HT1080 (cell line): ENCODE measurements at regions not wholly inside any gene's neighbourhood (a gene's known extent, or its start where the extent isn't known, plus 50 kb on each side); places are given as distances from the start of the nearest gene placed in this dataset.

ENCODE experiments used
- DNase-seq: peaks from one replicate; pipeline ENCODE4 v3.0.0-alpha.2; 2015; ENCODE audit warnings: low read depth

DNA sequence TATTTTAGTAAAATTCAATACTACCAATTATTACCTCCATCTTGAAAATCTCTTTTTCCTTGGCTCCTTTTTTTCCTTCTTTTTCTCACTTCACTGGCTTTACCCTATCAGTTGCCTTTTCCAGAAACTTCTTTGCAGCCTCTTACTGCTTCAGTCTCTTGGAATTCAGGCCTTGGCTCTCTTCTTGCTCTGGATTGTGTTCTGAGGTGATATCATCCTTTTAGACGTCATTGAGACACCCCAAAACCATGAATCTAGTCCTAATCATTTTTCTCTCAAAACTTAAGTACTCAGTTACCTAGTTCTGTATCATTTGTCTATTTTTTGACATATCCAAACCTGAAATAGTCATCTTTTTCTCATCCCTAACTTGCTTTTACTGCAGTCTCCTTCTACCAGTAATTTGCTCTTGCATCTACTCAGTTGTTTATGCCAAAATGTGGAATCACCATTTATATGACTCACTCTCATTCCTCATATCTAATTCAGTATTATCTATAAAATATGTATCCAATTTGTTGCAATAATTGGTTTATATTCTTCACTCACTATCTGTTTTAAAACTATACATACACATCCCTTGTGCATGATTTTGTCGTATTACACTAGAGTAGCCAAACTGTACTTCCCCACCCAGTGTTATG, 703.2 kb upstream of the CCDC54 start:
- DNase-seq = no peak

DNA sequence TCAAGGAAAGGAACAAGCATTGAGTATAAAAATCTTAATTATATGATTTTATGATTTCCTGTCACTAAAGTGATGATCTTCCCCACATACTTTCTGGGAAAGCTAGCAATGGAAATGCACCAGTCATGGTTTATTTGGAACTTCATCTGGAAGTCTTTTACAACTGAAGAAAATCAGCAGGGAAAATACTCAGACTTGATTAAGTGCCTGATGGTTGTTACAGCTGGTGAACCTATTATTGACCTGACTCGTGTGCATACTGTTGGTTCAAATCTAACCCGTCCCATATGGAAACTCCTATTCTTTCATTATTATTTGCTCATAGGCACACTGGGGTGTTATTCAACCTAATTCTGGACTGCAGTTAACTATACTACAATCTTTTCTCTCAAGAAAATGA, 701.8 kb upstream of the CCDC54 start:
- DNase-seq = no peak

DNA sequence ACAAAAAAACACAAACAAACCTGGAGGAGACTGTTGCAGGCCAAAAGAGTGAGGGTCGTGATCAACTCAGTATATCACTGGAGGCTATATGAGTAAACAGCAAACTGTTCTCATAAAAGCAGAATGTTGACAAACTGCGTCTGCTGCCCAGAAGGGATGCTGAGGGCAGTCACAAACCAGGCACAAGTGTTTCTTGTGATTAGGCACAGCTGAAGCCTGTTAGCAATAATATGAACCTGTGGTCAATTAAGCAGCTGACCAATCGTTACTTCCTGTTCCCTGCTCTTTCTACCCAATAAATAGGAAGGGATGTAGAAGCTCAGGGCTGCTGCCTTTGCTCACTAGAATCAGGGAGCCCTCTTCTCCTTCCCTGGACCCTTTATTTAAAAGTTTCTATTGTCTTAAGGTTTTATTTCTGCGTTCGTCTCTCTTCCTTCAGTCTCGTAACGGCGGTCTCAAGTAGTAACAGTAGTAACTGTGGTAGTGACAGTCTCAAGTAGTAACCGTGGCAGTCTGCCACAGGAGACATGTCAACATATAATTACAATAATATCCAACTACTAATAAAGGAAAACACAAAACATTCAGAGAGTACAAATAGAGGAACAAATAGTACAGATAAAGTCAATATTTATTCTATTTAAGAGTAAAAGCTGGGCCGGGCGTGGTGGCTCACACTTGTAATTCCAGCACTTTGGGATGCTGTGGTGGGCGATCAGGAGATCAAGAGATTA, 698.4 kb upstream of the CCDC54 start:
- DNase-seq = no peak

DNA sequence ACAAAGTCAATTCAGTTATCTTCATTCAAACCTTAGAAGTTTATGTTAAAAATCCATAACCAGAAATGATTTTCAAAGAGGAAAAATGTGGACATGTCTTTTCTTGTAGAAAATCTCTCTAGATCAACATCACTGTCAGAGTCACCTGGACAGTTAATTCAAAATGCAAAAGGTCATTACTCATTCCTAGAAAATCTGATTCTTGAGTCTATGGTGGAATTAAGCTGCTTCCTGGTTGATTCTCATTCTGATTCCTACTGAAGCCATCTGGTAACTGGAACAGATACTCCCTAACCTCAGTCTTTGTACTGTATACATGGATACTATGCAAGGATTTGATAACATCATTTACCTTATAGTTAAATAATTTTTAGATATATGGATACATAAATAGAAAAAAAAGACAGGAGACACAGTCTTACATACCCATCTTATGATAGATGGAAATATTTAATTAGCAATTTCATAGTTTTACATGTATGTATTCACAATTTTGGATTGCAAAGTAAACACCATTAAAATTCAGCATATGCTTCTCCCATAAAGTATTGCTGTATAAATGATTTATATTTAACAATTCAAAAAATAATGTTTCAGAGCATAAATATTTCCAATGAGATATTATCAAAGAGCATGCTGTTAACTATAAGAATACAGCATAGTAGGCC, 693.2 kb upstream of the CCDC54 start:
- peak; percentile 39 for DNase-seq

GRCh38 chr3:106685745-106686144, 691.5 kb upstream of the CCDC54 start:
- no peak for DNase-seq

GRCh38 chr3:106687905-106688304, 689.3 kb upstream of the CCDC54 start:
- DNase-seq = no peak

- peak; percentile 88 for DNase-seq
Measured at GRCh38 chr3:106688464-106688863, 688.8 kb upstream of the CCDC54 start.

DNA sequence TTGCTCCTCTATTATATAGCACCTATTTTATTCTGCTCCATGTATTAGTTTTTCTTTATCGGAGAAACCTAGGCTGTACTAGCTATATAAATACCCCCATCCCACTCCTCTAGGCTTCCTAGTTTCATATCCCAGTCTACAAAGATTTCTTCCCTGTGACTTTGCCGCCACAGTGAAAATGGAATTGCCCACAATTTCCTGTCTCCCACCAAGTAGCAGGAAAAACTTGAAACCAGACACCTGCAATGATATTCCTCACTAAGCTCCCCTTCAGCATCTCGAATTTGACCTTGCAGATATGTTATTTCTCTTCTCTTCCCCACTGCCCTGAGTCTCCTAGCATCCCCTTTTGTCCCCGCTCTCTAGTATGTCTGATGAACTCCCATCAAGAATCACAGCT, 685.8 kb upstream of the CCDC54 start:
- DNase-seq = peak; percentile 83

DNA sequence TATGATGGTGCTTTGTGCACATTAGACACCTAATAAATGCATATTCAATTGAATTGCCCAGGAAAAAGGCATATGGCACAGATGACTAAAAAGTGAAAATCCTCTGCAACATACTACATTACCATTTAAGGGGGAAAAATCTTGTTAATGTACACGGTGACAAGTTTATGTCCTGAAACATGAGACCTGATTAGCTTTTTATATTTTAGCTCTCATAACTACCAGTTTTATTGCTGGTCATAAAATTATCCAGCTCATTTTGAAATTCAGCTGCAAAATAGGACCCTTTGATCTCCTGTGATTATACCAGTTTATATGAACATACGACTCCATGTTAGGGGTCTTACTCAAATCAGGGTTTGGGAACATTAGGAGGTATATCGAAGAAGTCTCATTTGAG, 684.6 kb upstream of the CCDC54 start:
- no peak for DNase-seq

- DNase-seq = no peak
Measured at GRCh38 chr3:106699122-106699521, 678.1 kb upstream of the CCDC54 start.

DNA sequence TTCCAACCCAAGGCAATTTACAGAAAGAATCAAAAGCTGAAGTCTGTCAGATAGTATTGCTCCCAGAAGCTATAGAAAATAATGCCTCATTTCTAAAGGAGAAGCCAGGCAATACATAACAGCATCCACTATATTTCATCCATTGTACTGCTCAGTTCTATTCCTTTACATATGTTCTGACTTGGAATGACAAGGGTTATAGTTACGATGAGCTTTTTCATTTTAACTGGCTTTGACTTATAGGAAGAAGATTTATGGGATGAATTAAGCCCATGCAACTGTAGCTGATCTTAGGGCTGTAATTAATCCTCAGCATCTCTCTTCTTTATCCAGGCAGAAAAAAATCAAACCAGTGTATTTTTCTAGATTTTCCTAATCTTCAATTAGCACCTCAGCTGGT, 676.3 kb upstream of the CCDC54 start:
- no peak for DNase-seq

DNA sequence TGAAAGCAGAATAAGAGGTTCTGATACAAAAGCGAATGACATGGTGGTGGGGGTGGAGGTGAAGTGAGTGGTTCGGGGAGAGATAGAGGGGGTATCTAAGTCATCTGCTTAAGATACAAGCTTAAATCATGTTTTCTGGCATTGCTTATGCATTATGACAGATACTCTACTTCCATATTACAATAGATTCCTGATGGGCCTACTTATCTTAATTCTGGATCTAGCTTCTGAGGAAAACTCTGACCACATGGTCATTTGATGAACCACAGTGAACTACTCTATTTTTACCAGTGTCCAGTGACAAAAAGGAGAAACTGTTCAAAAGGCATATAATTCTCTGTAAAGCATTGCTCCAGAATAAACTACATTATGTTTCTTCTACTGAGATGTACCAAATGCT, 673.7 kb upstream of the CCDC54 start:
- no peak for DNase-seq

- DNase-seq = no peak
Measured at GRCh38 chr3:106707347-106707746, 669.9 kb upstream of the CCDC54 start.

DNA sequence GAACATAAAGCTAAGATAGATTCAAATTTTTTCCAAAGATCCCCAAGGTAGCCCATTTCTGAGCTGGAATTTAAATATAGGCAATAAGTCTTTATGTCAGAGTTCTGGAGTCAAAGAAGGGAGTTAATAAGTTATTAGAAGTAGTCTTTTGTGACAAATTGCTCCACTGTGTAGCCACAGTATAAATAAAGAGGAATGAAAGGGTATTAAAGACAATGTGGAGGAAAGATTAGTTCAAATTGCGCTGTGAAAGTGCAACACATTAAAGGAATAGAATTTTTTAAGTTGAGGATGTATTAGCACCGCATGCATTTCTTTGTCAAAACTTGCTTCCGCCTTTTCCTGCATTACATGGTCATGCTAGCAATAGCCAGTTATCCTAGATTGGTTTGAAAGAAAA, 666.6 kb upstream of the CCDC54 start:
- no peak for DNase-seq

DNA sequence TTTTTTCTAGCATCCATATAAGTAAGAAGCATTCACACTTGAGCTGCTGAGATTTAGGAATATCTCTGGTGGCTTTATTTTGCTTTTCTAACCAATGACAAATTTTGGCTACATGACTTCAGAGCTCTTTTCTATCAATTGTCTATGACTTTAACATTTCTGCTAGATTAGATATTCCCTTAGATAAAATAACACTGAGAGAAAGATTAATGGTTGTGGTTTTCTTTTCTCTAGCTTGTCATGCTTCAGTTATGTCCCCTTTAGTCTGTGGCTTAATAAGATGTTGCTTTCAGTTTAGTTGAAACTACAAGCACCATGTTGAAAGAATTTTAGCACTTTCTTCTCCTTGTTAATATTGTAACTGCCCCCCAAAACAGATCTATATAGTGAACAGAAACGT, 665.6 kb upstream of the CCDC54 start:
- peak; percentile 47 for DNase-seq

DNA sequence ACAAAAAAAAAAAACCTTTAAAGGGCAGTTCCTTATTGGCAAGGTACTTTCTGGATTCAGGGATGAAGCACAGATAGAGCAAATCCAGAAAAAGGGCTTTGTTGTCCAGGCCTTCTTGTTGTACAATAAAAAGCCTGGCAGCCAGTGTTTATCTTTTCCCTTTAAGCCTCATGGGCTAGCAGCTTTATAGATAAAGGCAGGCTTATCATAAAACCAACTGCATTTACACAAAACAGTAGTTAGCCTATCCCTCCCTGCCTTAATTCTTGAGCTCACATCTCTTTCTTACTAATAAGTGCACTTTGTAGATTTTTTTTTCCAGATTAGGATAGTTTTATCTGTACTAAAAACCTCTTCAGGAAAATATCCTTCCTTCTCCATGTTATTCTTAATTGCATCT, 662.8 kb upstream of the CCDC54 start:
- no peak for DNase-seq

- DNase-seq = no peak
Measured at GRCh38 chr3:106715286-106715685, 662.0 kb upstream of the CCDC54 start.

- no peak for DNase-seq
Measured at GRCh38 chr3:106717178-106717780, 660.0 kb upstream of the CCDC54 start.

- DNase-seq = no peak
Measured at GRCh38 chr3:106719077-106719476, 658.2 kb upstream of the CCDC54 start.

GRCh38 chr3:106719583-106719982, 657.7 kb upstream of the CCDC54 start:
- no peak for DNase-seq

GRCh38 chr3:106720510-106720909, 656.7 kb upstream of the CCDC54 start:
- no peak for DNase-seq

GRCh38 chr3:106725566-106725965, 651.7 kb upstream of the CCDC54 start:
- no peak for DNase-seq
